SH-SY5Y (cell line): ENCODE measurements at regions not wholly inside any gene's neighbourhood (a gene's known extent, or its start where the extent isn't known, plus 50 kb on each side); places are given as distances from the start of the nearest gene placed in this dataset.

ENCODE experiments used
- GATA2 ChIP-seq: IDR thresholded peaks from 2 replicates; pipeline ENCODE4 v1.6.1; 2011; ENCODE audit warnings: mild to moderate bottlenecking, low read depth, low read length
- GATA3 ChIP-seq: IDR thresholded peaks from 2 replicates; pipeline ENCODE4 v1.6.1; 2011; ENCODE audit warnings: low read depth, mild to moderate bottlenecking, low read length, moderate library complexity

GRCh38 chr10:62655337-62655994 lies 149.1 kb upstream of the ADO start:
- TF ChIP-seq GATA3 (no peak), GATA2 (no peak)

DNA sequence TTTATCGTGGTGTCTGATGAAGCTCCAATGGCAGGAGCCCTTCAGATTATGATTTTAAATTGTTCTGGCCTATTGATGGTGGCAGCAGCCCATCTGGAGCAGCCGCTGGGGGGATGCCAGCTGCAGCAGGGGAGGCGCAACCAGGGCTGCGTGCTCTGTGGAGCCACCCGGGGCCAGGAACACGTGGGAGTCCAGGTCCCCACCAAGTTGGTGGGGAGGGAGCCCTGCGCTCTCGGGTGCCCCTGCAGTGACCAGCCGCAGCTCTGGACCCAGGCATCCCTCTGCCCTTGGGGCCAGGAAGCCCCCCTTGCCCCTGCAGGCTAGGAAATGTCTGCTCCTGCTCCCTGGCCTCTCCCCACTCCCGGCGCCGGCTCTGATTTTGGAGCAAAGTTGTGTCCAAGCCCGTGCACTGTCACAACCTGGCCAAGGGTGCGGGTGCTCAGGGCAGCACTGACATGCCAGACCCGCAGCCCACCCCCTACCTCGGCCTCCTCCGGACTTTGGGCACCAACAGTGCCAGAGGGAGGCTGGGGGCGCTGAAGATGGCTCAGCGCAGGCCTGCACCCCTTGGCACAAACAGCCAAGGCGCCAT lies 147.2 kb upstream of the ADO start:
- no peak for TF ChIP-seq GATA3

DNA sequence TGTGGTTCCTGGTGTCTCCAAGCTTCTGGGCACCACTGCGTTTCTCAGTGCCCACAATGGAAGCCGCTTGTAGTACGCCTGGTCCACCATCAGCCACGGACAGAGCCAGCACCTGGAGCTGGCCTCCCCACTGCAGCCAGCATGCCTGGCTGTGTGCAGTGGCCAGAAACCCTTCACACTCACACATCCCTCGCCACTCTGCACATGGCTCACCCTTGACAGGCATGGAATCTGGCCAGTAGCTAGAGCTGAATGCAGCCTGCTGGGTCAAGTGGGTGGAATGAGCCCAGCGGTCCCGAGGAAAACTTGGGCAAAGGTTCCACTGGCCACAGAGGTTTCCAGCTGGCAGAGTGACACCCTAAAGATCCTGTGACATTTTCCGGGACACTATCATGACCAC lies 146.0 kb upstream of the ADO start:
- TF ChIP-seq GATA3: no peak

DNA sequence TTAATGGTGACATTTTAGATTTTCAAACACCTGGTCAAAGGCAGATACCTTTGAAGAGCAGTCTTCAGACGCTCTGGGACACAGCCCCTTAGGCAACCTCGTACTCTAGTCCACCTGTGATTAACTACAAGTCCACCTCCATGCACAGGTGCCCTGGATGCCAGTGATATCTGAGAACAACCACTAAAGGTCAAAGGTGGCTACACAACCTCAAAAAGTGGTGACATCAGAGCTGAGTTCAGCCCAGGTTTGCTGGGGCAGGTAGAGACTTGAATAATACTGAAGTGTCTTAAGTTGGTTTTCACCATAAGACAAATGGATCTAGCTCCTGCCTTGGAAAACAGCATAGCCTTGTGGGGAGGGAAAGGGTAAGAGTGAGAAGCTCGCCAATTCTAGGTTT lies 143.4 kb upstream of the ADO start:
- TF ChIP-seq GATA3: no peak
- no peak for TF ChIP-seq GATA2

- no peak for TF ChIP-seq GATA2
- no peak for TF ChIP-seq GATA3
Observed at GRCh38 chr10:62662486-62662885, 142.0 kb upstream of the ADO start.

DNA sequence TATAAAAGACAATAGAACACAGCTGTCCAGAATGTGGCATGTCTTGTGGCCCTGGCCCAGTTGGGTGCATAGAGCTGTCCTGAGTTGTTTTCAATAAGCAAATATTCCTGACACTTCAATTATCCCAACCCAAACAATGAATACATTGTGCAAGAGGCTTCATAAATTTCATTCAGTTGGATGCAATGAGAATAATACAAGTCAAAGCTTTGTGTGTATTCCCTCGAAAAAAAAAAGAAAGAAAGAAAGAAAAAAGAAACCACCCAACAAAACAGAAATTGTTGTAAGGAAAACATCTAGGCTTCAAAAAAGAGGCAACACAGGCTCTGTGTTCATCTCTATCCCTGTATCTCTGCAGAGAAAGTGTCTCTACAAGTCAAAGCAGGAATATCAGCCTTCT lies 138.7 kb upstream of the ADO start:
- no peak for TF ChIP-seq GATA3
- TF ChIP-seq GATA2: no peak

DNA sequence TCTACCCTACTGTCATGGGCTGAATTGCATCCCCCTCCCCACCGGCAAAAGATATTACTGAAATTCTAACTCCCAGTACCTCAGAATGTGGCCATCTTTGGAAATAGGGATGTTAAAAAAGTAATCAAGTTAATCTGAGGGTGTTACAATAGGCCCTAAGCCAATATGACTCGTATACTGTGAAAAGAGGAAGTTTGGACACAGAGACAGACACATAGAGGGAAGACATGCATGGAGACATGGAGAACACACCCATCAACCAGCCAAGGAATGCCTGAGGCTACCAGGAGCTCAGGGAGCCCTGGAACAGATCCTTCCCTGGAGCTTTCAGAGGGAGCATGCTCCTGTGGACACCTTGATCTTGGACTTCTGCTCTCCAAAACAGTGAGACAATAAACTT lies 138.2 kb upstream of the ADO start:
- TF ChIP-seq GATA3: no peak
- no peak for TF ChIP-seq GATA2

- TF ChIP-seq GATA2: no peak
- no peak for TF ChIP-seq GATA3
Observed at GRCh38 chr10:62669341-62669740, 135.2 kb upstream of the ADO start.

DNA sequence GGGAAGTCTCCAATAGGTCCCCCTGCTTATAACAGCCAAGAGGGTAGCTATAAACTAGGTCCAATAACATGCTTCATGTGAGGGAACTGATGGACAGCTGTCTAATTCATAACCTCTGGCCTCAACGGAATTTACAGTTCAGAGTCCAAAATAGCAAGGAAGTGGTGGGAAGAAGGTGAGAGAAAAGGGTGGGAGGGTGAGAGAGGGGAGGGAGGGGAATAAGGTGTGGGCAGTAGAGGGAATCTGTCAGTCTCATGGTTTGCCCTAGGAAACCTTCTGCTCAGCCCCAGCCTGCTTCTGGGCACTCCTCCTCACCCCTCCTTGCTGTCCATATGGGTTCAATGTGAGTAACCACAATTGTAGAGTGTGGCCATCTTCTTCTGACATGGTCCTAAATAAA lies 133.4 kb upstream of the ADO start:
- TF ChIP-seq GATA3 (no peak), GATA2 (no peak)

- no peak for TF ChIP-seq GATA2
- no peak for TF ChIP-seq GATA3
Observed at GRCh38 chr10:62681211-62681940, 123.1 kb upstream of the ADO start.

DNA sequence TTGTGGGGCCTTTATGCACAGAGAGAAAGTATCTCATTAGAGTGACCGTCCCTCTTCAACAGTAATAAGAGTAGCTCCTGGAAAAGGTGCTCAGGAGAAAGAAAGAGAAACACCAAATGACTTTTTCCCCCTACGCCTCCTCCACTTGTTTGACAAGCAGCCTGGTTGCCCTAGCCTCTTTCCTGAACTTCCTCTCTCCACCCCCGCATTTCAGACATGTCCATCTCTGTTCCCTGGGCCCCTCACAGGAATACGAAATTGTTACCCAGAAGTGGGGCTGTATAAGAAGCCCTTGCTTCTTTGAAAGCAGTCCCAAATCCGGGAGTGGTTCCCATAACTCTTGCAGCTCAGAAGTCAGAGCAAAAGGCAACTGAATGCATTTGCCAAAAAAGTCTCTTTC lies 119.6 kb upstream of the ADO start:
- TF ChIP-seq GATA3 (no peak), GATA2 (no peak)

GRCh38 chr10:62687230-62687748 lies 117.2 kb upstream of the ADO start:
- no peak for TF ChIP-seq GATA3
- TF ChIP-seq GATA2: no peak

DNA sequence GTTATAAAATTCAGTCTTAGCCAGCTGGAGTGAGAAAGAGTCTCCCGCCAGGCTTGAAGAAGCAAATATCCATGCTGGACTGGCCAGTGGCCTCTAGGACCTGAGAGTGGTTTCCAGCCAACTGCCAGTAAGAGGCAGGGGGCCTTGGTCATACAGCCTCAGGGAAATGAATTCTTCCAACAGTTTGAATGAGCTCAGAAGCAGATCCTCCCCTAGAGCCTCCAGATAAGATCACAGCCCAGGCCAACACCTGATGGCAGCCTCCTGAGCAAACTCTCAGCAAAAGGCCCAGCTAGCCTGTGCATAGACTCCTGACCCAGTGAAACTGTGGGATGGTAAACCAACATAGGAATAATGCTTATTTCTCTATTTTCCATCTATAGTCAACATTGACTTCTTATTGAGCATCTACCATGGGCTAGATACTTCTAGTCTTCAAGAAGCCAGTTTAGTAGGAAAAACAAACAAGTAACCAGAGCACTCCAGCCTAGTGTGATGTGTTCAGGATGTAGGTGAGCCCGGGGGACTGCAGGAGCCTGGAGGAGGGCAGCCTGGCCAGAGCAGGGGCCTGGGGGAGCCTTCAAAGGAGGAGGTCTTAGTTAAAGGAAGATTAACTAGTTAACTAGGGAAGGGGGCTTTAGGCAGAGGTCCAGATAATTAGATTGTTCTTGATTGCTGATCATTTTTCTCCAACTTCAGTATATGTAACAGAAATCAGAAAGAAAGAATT lies 115.4 kb upstream of the ADO start:
- TF ChIP-seq GATA3: no peak
- no peak for TF ChIP-seq GATA2

DNA sequence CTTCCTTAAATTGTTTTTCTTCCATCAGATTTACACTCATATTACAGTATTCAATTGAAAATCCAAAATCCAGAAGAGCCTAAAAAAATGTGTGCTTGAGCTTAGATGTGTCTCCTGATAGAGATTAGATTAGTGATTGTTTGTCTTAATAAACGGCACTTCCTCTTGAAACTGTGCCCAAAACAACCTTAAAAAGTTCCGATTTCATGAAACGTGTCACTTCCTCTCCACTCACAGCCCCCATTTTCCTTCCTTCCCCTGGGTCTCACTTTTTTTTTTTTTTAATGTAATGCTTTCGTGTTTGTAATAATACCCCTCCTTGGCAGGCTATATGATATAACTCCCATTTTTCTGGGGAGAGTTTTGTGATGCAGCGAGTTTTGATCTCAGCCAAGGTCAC lies 114.8 kb upstream of the ADO start:
- TF ChIP-seq GATA2: no peak
- no peak for TF ChIP-seq GATA3
